GM18951 (cell line): ENCODE measurements at regions not wholly inside any gene's neighbourhood (a gene's known extent, or its start where the extent isn't known, plus 50 kb on each side); places are given as distances from the start of the nearest gene placed in this dataset.

Experiments
- POLR2A ChIP-seq: IDR thresholded peaks from 4 replicates; pipeline ENCODE4 v1.6.1; 2011; ENCODE audit warnings: mild to moderate bottlenecking; ENCODE audit not compliant: insufficient read length, insufficient read depth; ENCODE audit errors: extremely low read depth
- in situ Hi-C: fragments of 300-500 bp; cut with MboI; formaldehyde crosslinking; loops from one replicate; pipeline ENCODE4 v1.12.0; 2022; ENCODE audit warnings: low sequenced_read_pairs, mixed read lengths, inconsistent platforms; ENCODE audit not compliant: unreplicated experiment

GRCh38 chr20:11128721-11129120, 454.9 kb upstream of the JAG1 start:
- no peak for TF ChIP-seq POLR2A
- in situ Hi-C loops, result no loop called here

- in situ Hi-C loops, result no loop called here
- no peak for TF ChIP-seq POLR2A
These were observed 456.9 kb upstream of the JAG1 start for GRCh38 chr20:11130554-11131166.

DNA sequence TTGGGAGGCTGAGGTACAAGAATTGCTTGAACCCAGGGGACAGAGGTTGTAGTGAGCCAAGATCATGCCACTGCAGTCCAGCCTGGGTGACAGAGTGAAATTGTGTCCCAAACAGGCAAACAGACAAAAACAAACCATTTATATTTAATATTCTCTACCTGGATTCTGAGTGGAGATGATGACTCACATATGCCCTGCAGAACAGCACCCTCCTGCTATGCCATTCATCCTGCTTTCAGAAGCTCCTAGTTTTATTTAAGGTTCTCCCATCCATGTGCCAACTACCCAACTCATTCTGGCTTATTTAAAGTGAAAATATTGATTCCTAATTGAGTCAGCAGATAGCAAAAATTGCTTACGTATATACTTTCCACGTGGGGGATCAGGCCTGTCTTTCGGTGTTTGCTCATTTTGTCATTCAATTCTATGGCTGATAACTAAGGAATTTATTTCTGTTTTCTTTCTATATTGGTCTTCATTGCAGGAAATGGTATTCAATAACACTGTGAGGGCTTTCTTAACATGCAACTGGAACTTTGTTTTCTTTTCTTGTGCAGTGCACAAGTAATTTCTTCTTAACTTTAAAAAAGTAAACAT, 459.1 kb upstream of the JAG1 start:
- in situ Hi-C loops, result no loop called here
- TF ChIP-seq POLR2A, result no peak

- in situ Hi-C loops, result no loop called here
- TF ChIP-seq POLR2A, result no peak
These were observed 462.9 kb upstream of the JAG1 start for GRCh38 chr20:11136691-11137090.

DNA sequence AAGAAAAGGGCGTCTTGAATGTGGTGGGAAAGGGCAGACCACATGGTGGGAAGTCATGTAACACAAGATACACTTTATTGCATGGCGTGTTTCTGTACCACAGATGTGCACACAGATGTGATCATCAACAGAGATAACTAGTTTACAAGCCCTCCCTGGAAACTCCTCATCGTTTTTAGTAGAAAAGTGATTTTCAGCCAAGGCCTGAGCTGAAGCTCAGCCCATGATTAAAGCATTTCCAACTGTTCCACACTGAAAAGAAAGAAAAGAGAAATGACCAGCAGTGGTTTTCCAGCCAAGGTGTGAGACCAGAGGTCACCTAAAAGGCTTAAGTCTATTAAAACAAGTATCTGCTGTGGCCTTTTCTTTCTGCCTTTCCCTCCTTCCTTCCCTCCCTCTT, 463.9 kb upstream of the JAG1 start:
- in situ Hi-C loops, result no loop called here

GRCh38 chr20:11140359-11140758, 466.6 kb upstream of the JAG1 start:
- TF ChIP-seq POLR2A, result no peak
- in situ Hi-C loops, result no loop called here

More for the DNA sequence above, 463.9 kb upstream of the JAG1 start:
- no peak for TF ChIP-seq POLR2A

GRCh38 chr20:11143481-11143880, 469.7 kb upstream of the JAG1 start:
- TF ChIP-seq POLR2A, result no peak
- in situ Hi-C loops, result no loop called here

DNA sequence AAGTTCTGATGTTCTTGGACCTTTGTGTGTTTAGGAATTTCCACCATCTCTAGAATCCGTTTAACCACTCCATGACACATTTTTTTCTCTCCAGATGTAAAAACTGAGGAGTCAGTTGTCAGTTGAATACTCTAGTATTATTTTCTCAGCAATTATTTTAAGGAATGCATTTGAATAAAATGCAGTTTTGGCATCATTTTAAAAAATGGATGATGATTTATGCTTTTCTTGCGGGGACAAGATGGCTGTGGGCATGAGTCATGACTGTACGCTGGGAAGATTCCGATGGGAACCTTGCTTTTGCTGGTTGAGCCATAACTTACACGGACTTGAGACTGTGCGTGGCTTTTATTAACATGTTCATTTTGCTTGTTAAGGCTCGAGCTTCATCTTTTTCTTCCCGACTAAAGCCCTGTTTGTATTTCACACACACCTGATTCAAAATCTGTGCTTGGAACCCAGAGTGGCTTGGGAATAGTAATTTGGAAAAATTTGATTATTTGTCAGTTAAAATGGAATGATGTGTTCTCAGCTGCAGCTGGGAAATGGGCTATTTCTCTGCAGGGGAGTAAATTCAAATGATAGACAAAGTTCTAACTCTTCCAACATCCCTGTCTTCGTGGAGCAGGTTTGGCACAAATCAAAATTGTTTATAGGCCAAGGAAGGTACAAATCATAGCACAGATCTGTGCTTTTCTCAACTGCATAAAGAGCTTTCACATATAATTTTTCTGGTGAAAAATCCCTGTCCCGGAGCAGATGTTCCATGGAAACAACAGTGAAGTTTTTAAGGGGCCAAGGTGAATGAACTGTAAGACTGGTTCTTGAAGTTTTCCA, 470.5 kb upstream of the JAG1 start:
- no peak for TF ChIP-seq POLR2A
- in situ Hi-C loops, result no loop called here

- TF ChIP-seq POLR2A, result no peak
- in situ Hi-C loops, result no loop called here
These were observed 471.8 kb upstream of the JAG1 start for GRCh38 chr20:11145616-11146015.

- in situ Hi-C loops, result no loop called here
- no peak for TF ChIP-seq POLR2A
These were observed 480.0 kb upstream of the JAG1 start for GRCh38 chr20:11153819-11154218.

GRCh38 chr20:11155156-11155756, 481.5 kb upstream of the JAG1 start:
- in situ Hi-C loops, result no loop called here
- TF ChIP-seq POLR2A, result no peak

DNA sequence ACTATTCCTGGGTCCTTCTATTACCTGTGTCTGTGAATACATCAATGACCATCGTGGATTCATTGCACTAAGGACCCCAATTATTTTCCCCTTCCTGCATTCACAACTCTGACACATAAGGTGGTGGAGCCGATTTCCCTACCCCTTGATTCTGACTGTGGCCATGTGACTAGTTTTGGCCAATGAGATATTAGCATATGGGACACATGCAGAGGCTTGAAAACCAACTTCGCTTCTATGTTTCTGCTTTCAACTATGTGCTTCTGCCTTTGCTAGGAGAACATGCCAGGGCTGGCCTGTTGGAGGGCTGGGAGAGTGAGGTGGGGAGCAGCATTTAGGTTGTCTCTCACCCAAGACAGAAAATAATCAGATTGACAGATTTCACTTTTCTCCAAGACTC, 483.1 kb upstream of the JAG1 start:
- no peak for TF ChIP-seq POLR2A

DNA sequence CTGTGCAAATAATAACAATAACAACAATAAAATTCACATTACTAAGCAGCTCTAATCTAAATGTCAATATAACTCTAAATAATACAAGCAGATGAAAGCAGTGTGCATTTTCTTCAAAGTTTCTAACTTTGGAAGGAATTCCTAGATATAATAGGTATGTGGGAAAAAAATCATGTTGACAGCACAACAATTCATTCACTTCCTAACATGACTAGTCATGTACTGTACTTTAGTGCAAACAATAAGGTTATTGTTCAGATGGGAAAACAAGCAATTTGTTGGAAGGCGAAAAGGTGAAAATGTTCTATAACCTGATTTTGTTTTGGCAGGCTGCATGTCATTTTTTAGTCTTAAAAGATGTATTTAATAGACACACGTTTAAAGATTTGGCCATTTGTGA, 484.3 kb upstream of the JAG1 start:
- in situ Hi-C loops, result no loop called here
- TF ChIP-seq POLR2A, result no peak

More for the DNA sequence above, 483.1 kb upstream of the JAG1 start:
- in situ Hi-C loops, result no loop called here
